Right lung (tissue), 2 donors: ENCODE measurements at regions not wholly inside any gene's neighbourhood (a gene's known extent, or its start where the extent isn't known, plus 50 kb on each side); places are given as distances from the start of the nearest gene placed in this dataset.
"Not testable (repeated sequence)": the region's sequence is repeated elsewhere in the genome, so short reads cannot be mapped to it uniquely, and the experiment has no call there.

Experiments
- DNase-seq, 2 donors: peaks; one replicate each; pipeline ENCODE4 v3.0.0-alpha.2; 2013

GRCh38 chr3:106305882-106306435 is 437.1 kb upstream of the CBLB start:
- DNase-seq, result no peak

GRCh38 chr3:106309274-106309673 is 440.5 kb upstream of the CBLB start:
- no peak for DNase-seq

- DNase-seq, result not testable (repeated sequence)
Observed at GRCh38 chr3:106309798-106310197, 441.0 kb upstream of the CBLB start.

GRCh38 chr3:106317141-106318055 is 448.6 kb upstream of the CBLB start:
- DNase-seq, result no peak

- DNase-seq, result not testable (repeated sequence)
Observed at GRCh38 chr3:106321438-106321837, 452.6 kb upstream of the CBLB start.

DNA sequence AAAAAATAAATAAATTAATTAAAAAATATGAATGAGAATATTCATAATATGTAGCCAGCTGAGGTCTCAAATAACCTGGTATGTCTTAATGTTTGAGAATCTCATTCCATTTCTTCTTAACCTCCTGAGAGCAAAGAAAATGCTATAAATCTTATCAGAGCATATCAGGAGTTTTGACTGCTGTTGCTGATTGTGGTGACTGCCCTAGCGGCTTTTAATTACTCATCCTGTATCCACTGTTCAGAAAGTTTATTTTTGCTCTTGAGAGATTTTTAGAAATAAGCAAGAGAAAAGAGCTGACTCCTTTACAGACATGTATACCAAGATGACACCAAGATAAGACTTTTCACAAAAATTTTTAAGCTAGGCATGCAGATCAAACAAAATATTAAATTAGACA is 454.8 kb upstream of the CBLB start:
- DNase-seq, result no peak

DNA sequence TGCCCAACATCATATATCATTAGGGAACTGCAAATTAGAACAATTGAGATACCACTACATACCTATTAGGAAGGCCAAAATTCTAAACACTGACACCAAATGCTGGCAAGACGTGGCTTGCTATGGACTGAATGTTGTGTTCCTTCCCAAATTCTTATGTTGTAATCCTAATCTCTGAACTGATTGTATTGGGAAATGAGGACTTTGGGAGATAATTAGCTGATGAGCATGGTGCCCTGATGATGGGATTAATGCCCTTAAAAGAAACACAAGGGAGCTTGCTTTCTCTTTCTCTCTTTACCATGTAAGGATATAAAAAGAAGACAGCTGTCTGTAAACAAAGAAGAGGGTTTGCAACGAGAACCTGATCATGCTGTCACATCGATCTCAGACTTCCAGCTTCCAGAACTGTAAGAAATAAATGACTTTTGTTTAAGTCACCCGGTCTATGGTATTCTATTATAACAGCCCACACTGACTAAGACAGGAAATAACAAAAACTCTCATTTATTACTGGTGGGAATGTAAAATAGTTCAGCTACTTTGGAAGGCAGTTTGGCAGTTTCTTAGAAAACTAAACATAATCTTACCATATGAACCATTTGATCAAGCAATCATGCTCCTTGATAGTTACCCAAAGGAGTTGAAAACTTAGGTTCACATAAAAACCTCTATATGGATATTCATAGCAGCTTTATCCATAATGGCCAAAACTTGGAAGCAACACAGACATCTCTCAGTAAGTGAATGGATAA is 458.3 kb upstream of the CBLB start:
- DNase-seq, result peak; percentile 24 to 29

DNA sequence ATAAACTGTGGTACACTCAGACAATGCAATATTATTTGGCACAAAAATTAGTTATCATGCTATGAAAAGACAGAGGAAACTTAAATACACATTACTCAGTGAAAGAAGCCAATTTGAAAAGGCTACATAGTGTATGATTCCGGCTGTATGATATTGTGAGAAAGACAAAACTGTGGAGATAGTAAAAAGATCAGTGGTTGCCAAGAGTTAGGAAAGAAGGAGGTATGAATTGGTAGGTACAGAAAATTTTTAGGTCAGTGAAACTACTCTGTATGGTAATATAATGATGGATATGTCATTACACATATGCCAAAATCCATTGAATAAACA is 458.8 kb upstream of the CBLB start:
- DNase-seq, result peak; percentile 40 to 60

DNA sequence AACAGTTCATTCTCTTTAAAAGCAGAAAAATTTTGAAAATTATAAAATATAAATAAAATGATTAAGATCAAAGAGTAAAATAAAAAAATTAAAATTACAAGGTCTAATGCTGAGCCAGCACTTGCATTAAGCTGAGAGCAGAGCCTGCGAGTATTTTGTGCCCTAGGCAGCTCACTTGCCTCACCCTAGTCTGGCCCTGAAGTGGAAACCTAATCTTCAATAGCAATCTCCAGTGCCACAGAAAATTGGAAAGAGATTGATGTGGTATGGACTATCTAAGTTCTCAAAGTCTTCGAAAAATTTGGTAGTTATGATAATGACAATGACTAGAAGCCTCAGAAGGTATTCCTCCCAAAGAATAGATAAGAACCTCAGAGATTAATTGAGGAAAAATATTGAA is 459.4 kb upstream of the CBLB start:
- DNase-seq, result no peak

DNA sequence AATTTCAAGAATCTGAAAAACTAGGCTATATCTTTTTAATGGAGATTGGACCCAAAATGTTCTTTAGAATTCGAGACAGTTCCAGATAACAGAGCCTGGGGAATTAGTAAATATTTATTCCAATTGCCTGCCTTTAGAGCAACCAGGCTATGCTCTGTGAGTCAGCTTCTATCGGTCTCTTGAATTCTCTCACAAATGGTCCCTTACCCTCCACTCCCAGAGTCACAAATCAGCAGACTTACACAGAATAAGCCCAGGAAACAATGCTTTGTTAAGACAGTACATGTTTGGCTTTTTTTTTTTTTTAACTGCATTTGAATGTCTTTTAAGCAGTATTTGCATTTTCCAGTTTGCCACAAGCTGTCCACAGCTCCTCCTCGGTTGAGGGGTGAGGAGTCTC is 460.7 kb upstream of the CBLB start:
- DNase-seq, result no peak

GRCh38 chr3:106331636-106332035 is 462.8 kb upstream of the CBLB start:
- DNase-seq, result no peak

GRCh38 chr3:106332129-106332528 is 463.3 kb upstream of the CBLB start:
- no peak for DNase-seq

DNA sequence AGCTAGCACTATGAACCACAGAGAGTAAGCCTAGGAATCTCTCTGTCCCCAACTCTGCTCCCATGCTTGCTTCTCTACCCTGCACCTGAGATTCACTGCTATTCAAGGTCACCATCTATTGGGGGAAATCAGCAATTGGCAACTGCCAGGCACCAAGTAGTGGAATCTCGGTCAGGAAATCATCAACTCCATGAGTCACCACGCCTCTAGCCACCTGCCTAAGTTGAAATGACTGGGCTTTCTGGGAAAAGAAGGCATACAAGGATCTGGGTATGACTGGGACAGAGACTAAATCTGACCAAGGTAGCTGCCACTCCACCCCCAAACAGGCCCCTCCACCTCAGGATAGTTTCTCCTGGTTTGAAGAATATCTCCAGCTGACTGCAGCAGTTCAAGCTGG is 464.1 kb upstream of the CBLB start:
- no peak for DNase-seq

- no peak for DNase-seq
Observed at GRCh38 chr3:106333911-106334618, 465.3 kb upstream of the CBLB start.

GRCh38 chr3:106336619-106337018 is 467.8 kb upstream of the CBLB start:
- DNase-seq, result no peak

DNA sequence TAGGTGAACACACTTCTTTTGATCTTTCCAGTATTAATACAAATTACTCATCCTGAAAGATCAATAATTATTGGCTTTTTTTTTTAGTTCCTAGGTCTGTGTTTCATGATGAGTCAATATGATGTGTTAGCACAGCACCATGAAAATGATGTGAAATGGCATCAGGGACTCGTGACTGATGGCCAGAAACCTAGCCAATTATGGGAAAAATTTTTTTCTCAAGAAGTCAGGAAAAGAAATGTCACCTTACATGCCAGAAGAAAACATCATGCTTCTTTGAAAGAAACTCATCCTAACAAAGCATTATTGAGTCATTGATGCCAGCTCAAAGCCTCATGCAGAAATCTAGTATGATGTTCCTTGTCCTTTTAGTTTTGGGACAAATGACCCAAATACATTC is 468.3 kb upstream of the CBLB start:
- DNase-seq, result no peak

- DNase-seq, result no peak
Observed at GRCh38 chr3:106338582-106339214, 469.9 kb upstream of the CBLB start.

- no peak for DNase-seq
Observed at GRCh38 chr3:106339551-106339950, 470.7 kb upstream of the CBLB start.

DNA sequence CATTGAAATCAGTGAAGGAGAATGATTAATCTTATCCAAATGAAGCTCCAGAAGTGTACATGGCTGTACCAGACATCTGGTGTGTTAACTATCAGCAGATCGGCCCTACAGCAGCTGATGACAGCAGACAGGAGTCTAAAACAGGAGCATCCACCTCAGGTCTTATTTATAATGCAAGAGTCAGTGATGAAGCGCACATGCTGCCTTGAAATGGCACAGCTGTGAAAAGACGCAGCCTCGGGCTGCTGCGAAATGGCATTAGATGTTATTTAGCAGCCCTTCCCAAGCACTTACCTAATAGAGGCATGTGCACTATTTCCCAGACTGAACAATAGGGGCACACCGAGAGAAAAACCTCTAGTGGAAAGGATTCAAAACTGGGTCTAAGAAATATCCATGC is 472.3 kb upstream of the CBLB start:
- no peak for DNase-seq

GRCh38 chr3:106341586-106342162 is 472.9 kb upstream of the CBLB start:
- DNase-seq, result peak in 1 of 2 donors; percentile 27

DNA sequence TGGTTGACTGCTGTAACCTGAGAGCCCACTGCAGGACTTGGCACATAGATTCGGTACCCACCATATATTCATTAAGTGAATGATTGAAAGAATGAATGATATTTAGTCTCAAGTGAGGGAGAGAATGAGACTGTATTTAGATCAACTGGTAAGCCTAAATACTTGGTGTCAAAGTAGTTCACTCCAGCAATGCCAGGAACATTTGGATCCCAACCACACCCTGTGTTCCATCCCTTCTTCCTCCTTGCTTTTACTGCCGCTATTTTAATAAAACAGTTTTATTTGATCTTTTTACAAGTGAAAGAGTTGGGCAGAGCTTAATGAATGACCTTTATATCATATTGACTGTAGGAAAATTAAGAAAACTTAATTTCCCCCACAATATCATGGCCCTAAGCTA is 473.6 kb upstream of the CBLB start:
- no peak for DNase-seq
